GM23338 (cell line): ENCODE measurements at regions not wholly inside any gene's neighbourhood (a gene's known extent, or its start where the extent isn't known, plus 50 kb on each side); places are given as distances from the start of the nearest gene placed in this dataset.

Experiments used
- ATAC-seq: fragments of 200-7000 bp; cut with Tn5 transposase; 3 replicates; pipeline ENCODE4 v1.9.1; 2020
- DNase-seq: peaks from one replicate; pipeline ENCODE4 v3.0.0-alpha.2; 2015; ENCODE audit warnings: low spot score
- H2AFZ ChIP-seq: fragments of 200-600 bp; sonication (generic); 2 replicates; pipeline ENCODE4 v1.8.0; 2016; ENCODE audit warnings: antibody characterized with exemption, mild to moderate bottlenecking, moderate library complexity
- H3F3A ChIP-seq: fragments of 200-600 bp; sonication (generic); replicated peaks from 2 replicates; pipeline ENCODE4 v1.8.0; 2017; ENCODE audit warnings: antibody characterized with exemption, mixed run types, low read depth
- H3K27ac ChIP-seq: fragments of 200-600 bp; sonication (generic); 2 replicates; pipeline ENCODE4 v1.6.1; 2016; ENCODE audit warnings: low read depth
- H3K27me3 ChIP-seq: fragments of 200-600 bp; sonication (generic); 2 replicates; pipeline ENCODE4 v1.8.0; 2016; ENCODE audit warnings: mild to moderate bottlenecking, mixed run types, moderate library complexity; ENCODE audit not compliant: insufficient read depth
- H3K36me3 ChIP-seq: fragments of 200-600 bp; sonication (generic); 2 replicates; pipeline ENCODE4 v1.8.0; 2016; ENCODE audit warnings: mild to moderate bottlenecking; ENCODE audit not compliant: insufficient read depth
- H3K4me1 ChIP-seq: fragments of 200-600 bp; sonication (generic); 2 replicates; pipeline ENCODE4 v1.8.0; 2016; ENCODE audit warnings: mild to moderate bottlenecking, moderate library complexity; ENCODE audit not compliant: insufficient read depth
- H3K4me2 ChIP-seq: fragments of 200-600 bp; sonication (generic); 2 replicates; pipeline ENCODE4 v1.7.1; 2017; ENCODE audit warnings: mixed run types
- H3K4me3 ChIP-seq: fragments of 200-600 bp; sonication (generic); 2 replicates; pipeline ENCODE4 v1.6.1; 2016; ENCODE audit warnings: mixed run types
- H3K79me2 ChIP-seq: fragments of 200-600 bp; sonication (generic); replicated peaks from 2 replicates; pipeline ENCODE4 v1.8.0; 2017; ENCODE audit warnings: mild to moderate bottlenecking; ENCODE audit not compliant: insufficient read depth
- H3K9me2 ChIP-seq: fragments of 200-600 bp; sonication (generic); 2 replicates; pipeline ENCODE4 v1.8.0; 2017; ENCODE audit not compliant: insufficient read depth
- H4K20me1 ChIP-seq: fragments of 200-600 bp; sonication (generic); replicated peaks from 2 replicates; pipeline ENCODE4 v1.8.0; 2017; ENCODE audit warnings: mild to moderate bottlenecking; ENCODE audit not compliant: insufficient read depth
- H3K27ac Mint-ChIP-seq: 2 replicates; pipeline ENCODE4 v1.8.0; 2020; ENCODE audit warnings: inconsistent platforms, mild to moderate bottlenecking, moderate library complexity, mixed read lengths
- H3K27me3 Mint-ChIP-seq: 3 replicates; pipeline ENCODE4 v1.8.0; 2022; ENCODE audit warnings: low read depth, mild to moderate bottlenecking, moderate library complexity, mixed read lengths, inconsistent platforms; ENCODE audit not compliant: insufficient read depth, poor library complexity
- H3K36me3 Mint-ChIP-seq: 3 replicates; pipeline ENCODE4 v1.8.0; 2021; ENCODE audit warnings: low read depth, mild to moderate bottlenecking, inconsistent platforms, moderate library complexity, mixed read lengths
- H3K4me1 Mint-ChIP-seq: 3 replicates; pipeline ENCODE4 v1.8.0; 2020; ENCODE audit warnings: mild to moderate bottlenecking, inconsistent platforms, mixed read lengths
- H3K4me3 Mint-ChIP-seq: 3 replicates; pipeline ENCODE4 v1.8.0; 2021; ENCODE audit warnings: moderate library complexity, mild to moderate bottlenecking, inconsistent platforms, mixed read lengths
- H3K9me3 Mint-ChIP-seq: 3 replicates; pipeline ENCODE4 v1.8.0; 2020; ENCODE audit warnings: moderate library complexity, mild to moderate bottlenecking, inconsistent platforms, mixed read lengths
- EZH2phosphoT487 ChIP-seq: fragments of 200-600 bp; sonication (generic); IDR thresholded peaks from one replicate; pipeline ENCODE4 v1.8.1; 2018; ENCODE audit warnings: antibody characterized with exemption; ENCODE audit not compliant: unreplicated experiment
- JUNB ChIP-seq: IDR thresholded peaks from one replicate; pipeline ENCODE4 v1.6.1; 2016; ENCODE audit warnings: antibody characterized with exemption; ENCODE audit not compliant: unreplicated experiment
- NANOG ChIP-seq: IDR thresholded peaks from 2 replicates; pipeline ENCODE4 v1.6.1; 2016; ENCODE audit warnings: antibody characterized with exemption, borderline replicate concordance
- STAT1 ChIP-seq: IDR thresholded peaks from one replicate; pipeline ENCODE4 v1.6.1; 2016; ENCODE audit warnings: antibody characterized with exemption; ENCODE audit not compliant: unreplicated experiment
- ZNF114 ChIP-seq: fragments of 250-450 bp; sonication (Bioruptor Pico); IDR thresholded peaks from 2 replicates; pipeline ENCODE4 v1.5.0; 2020; ENCODE audit warnings: mild to moderate bottlenecking, moderate library complexity
- ZNF331 ChIP-seq: fragments of 250-450 bp; sonication (Bioruptor Pico); IDR thresholded peaks from 2 replicates; pipeline ENCODE4 v1.5.0; 2020; ENCODE audit warnings: low read depth, mild to moderate bottlenecking, moderate library complexity
- TF ChIP-seq, protein P1 (sequence below): fragments of 250-450 bp; sonication (Bioruptor Pico); IDR thresholded peaks from 2 replicates; pipeline ENCODE4 v1.5.0; 2020; ENCODE audit warnings: mild to moderate bottlenecking, moderate library complexity
- TF ChIP-seq, protein P2 (sequence below): IDR thresholded peaks from 2 replicates; pipeline ENCODE4 v1.6.1; 2016; ENCODE audit warnings: antibody characterized with exemption
- TF ChIP-seq, protein P3 (sequence below), 2 experiments: fragments of 200-600 bp in 1 of 2; sonication (generic) in 1 of 2; conservative IDR thresholded peaks; 2 replicates each; pipeline versions ENCODE4 v1.5.1 to v1.6.1; 2016 to 2017; ENCODE audit warnings: antibody characterized with exemption in 2 of 2, low read depth in 2 of 2, mild to moderate bottlenecking in 2 of 2, moderate library complexity in 1 of 2

DNA sequence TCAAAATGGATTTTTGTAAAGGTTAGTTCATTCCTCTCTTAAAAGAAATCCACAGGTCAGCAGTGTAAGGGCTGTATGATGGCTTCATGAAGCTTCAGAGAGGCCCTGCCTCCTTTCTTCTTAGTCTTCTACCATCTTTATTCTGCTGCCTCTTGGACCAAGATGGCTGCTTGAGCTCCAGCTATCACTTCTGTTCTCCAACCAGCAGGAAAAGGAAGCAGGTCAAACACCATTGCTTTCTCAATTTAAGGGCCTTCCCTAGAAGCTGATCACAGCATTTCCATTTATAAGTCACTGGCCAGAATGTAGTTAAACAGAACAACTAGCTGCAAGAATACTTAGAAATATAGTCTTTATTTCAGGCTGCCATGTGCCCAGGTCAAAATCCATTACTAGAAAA, 336.8 kb upstream of the KLF3 start (continued):
- TF ChIP-seq, protein P1, sequence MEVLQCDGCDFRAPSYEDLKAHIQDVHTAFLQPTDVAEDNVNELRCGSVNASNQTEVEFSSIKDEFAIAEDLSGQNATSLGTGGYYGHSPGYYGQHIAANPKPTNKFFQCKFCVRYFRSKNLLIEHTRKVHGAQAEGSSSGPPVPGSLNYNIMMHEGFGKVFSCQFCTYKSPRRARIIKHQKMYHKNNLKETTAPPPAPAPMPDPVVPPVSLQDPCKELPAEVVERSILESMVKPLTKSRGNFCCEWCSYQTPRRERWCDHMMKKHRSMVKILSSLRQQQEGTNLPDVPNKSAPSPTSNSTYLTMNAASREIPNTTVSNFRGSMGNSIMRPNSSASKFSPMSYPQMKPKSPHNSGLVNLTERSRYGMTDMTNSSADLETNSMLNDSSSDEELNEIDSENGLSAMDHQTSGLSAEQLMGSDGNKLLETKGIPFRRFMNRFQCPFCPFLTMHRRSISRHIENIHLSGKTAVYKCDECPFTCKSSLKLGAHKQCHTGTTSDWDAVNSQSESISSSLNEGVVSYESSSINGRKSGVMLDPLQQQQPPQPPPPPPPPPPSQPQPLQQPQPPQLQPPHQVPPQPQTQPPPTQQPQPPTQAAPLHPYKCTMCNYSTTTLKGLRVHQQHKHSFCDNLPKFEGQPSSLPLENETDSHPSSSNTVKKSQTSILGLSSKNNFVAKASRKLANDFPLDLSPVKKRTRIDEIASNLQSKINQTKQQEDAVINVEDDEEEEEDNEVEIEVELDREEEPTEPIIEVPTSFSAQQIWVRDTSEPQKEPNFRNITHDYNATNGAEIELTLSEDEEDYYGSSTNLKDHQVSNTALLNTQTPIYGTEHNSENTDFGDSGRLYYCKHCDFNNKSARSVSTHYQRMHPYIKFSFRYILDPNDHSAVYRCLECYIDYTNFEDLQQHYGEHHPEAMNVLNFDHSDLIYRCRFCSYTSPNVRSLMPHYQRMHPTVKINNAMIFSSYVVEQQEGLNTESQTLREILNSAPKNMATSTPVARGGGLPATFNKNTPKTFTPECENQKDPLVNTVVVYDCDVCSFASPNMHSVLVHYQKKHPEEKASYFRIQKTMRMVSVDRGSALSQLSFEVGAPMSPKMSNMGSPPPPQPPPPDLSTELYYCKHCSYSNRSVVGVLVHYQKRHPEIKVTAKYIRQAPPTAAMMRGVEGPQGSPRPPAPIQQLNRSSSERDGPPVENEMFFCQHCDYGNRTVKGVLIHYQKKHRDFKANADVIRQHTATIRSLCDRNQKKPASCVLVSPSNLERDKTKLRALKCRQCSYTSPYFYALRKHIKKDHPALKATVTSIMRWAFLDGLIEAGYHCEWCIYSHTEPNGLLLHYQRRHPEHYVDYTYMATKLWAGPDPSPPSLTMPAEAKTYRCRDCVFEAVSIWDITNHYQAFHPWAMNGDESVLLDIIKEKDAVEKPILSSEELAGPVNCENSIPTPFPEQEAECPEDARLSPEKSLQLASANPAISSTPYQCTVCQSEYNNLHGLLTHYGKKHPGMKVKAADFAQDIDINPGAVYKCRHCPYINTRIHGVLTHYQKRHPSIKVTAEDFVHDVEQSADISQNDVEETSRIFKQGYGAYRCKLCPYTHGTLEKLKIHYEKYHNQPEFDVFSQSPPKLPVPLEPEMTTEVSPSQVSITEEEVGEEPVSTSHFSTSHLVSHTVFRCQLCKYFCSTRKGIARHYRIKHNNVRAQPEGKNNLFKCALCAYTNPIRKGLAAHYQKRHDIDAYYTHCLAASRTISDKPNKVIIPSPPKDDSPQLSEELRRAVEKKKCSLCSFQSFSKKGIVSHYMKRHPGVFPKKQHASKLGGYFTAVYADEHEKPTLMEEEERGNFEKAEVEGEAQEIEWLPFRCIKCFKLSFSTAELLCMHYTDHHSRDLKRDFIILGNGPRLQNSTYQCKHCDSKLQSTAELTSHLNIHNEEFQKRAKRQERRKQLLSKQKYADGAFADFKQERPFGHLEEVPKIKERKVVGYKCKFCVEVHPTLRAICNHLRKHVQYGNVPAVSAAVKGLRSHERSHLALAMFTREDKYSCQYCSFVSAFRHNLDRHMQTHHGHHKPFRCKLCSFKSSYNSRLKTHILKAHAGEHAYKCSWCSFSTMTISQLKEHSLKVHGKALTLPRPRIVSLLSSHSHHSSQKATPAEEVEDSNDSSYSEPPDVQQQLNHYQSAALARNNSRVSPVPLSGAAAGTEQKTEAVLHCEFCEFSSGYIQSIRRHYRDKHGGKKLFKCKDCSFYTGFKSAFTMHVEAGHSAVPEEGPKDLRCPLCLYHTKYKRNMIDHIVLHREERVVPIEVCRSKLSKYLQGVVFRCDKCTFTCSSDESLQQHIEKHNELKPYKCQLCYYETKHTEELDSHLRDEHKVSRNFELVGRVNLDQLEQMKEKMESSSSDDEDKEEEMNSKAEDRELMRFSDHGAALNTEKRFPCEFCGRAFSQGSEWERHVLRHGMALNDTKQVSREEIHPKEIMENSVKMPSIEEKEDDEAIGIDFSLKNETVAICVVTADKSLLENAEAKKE, result no peak
- TF ChIP-seq ZNF114, result no peak
- no peak for TF ChIP-seq STAT1
- TF ChIP-seq ZNF331 (CRISPR knock-in tag), result no peak
- TF ChIP-seq, protein P2, sequence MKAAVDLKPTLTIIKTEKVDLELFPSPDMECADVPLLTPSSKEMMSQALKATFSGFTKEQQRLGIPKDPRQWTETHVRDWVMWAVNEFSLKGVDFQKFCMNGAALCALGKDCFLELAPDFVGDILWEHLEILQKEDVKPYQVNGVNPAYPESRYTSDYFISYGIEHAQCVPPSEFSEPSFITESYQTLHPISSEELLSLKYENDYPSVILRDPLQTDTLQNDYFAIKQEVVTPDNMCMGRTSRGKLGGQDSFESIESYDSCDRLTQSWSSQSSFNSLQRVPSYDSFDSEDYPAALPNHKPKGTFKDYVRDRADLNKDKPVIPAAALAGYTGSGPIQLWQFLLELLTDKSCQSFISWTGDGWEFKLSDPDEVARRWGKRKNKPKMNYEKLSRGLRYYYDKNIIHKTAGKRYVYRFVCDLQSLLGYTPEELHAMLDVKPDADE, result no peak
- TF ChIP-seq NANOG, result no peak
- TF ChIP-seq JUNB, result no peak

DNA sequence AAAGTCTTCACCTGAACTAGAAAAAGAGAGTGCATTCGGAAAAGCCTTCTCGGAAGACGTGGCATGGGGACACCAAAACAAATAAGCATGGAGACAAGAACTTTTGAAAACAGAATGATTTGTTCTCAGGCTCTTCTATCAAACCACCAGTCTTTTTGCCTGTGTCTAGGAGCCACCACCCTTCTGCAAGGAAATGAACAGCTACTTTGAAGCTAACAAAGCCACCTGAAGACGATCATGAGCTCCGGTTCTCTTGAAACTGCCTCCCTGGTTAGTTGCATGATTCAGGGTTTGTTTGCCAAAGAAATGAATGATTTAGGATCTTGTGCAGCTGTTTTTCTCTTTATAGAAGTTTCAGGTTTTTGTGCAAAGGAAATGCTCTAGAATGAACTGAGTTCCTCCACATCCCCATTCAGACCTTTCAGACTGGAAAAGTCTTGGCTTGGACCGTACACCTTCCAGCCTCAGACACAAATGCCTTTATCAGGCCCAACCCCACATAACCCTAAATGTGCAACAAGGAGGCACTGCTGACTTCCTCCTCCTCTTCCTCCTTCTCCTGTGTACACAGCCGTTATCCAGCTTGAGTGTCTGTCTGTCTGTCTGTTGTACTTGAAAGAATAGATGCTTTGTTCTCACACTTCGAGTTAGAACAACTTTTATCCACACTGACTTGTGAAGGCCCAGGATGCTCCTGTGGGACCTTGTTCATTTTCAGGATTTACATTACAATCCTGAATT, 334.8 kb upstream of the KLF3 start:
- 0 out of 2 replicates have a peak overlapping the region, but pooled peaks have one; percentile 23 for H2AFZ ChIP-seq
- no peak overlapping the region for H3K4me3 ChIP-seq
- no peak for DNase-seq
- H3K4me3 Mint-ChIP-seq, result no peak overlapping the region
- peaks cover 18% of the 10 kb centered on the region for H3K4me1 Mint-ChIP-seq
- H3K36me3 Mint-ChIP-seq, result peaks cover 7% of the 10 kb centered on the region
- ATAC-seq, result no peak
- H3K9me3 Mint-ChIP-seq, result peaks cover 16% of the 10 kb centered on the region
- H3K36me3 ChIP-seq, result no peaks in the 10 kb centered on the region
- H3K9me2 ChIP-seq, result no peaks in the 10 kb centered on the region
- no peaks in the 10 kb centered on the region for H3F3A ChIP-seq
- no peak for TF ChIP-seq EZH2phosphoT487
- TF ChIP-seq, protein P3, sequence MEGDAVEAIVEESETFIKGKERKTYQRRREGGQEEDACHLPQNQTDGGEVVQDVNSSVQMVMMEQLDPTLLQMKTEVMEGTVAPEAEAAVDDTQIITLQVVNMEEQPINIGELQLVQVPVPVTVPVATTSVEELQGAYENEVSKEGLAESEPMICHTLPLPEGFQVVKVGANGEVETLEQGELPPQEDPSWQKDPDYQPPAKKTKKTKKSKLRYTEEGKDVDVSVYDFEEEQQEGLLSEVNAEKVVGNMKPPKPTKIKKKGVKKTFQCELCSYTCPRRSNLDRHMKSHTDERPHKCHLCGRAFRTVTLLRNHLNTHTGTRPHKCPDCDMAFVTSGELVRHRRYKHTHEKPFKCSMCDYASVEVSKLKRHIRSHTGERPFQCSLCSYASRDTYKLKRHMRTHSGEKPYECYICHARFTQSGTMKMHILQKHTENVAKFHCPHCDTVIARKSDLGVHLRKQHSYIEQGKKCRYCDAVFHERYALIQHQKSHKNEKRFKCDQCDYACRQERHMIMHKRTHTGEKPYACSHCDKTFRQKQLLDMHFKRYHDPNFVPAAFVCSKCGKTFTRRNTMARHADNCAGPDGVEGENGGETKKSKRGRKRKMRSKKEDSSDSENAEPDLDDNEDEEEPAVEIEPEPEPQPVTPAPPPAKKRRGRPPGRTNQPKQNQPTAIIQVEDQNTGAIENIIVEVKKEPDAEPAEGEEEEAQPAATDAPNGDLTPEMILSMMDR (conservative IDR thresholded peaks at IDR 0.05; ENCODE audit: low read depth in 2 of 2), result no peak
- TF ChIP-seq ZNF114, result no peak
- TF ChIP-seq JUNB, result no peak
- TF ChIP-seq, protein P2, result no peak
- no peak overlapping the region for H3K27ac ChIP-seq
- H3K79me2 ChIP-seq, result no peaks in the 10 kb centered on the region
- no peaks in the 10 kb centered on the region for H4K20me1 ChIP-seq
- no peaks in the 10 kb centered on the region for H3K27me3 Mint-ChIP-seq
- no peaks in the 10 kb centered on the region for H3K27me3 ChIP-seq
- no peak overlapping the region for H3K4me2 ChIP-seq
- H3K27ac Mint-ChIP-seq, result no peak overlapping the region
- H3K4me1 ChIP-seq, result peaks cover 6% of the 10 kb centered on the region; the same call in 1 of the 2 replicates
